ACHN (cell line): ENCODE measurements at regions not wholly inside any gene's neighbourhood (a gene's known extent, or its start where the extent isn't known, plus 50 kb on each side); places are given as distances from the start of the nearest gene placed in this dataset.

Experiments
- DNase-seq: peaks from one replicate; pipeline ENCODE4 v3.0.0-alpha.2; 2015
- in situ Hi-C: cut with HindIII; loops from 2 replicates; pipeline ENCODE4 v1.10.0; 2017; ENCODE audit warnings: low sequenced_read_pairs, low pct_ligation_motif_present, low pct_unique_long_range_greater_than_20kb

DNA sequence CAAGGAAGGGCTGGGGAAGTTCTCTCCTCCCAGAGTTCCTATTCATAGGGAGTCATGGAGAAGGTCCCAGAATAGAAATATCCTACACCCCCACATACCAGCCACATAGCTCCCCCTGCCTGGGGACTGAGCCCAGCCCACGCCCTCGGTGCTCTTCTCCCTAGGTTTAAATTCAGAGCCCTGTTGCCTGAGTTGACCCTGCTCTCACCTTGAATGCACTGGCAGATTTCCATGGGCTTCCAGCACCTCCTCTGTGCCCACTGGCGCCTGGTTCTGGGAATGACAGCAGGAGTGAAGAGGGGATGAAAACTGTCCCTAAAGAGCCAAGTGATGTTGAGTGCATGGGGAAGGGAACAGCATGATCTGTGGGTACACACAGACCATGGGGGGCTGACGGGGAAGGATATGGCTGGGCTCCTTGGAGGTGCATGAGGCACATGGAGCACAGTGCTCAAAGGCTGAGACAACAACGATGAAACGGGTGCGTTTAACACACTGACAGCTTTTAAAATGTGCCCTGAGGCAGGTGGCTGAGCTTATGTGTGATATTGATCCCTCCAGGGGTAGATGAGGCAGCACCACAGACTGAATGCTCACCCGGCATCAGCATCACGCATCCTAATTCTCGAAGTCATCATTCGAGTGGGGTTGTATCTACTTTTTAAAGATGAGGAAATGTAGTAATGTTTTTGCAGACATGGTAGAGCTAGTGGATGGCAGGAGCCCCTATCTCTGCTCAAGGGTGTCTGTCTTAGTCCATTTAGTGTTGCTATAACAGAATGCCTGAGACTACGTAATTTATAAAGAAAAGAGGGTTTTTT is 53.7 kb upstream of the IGFBP3 start:
- in situ Hi-C loops: no loop called here
- no peak for DNase-seq

DNA sequence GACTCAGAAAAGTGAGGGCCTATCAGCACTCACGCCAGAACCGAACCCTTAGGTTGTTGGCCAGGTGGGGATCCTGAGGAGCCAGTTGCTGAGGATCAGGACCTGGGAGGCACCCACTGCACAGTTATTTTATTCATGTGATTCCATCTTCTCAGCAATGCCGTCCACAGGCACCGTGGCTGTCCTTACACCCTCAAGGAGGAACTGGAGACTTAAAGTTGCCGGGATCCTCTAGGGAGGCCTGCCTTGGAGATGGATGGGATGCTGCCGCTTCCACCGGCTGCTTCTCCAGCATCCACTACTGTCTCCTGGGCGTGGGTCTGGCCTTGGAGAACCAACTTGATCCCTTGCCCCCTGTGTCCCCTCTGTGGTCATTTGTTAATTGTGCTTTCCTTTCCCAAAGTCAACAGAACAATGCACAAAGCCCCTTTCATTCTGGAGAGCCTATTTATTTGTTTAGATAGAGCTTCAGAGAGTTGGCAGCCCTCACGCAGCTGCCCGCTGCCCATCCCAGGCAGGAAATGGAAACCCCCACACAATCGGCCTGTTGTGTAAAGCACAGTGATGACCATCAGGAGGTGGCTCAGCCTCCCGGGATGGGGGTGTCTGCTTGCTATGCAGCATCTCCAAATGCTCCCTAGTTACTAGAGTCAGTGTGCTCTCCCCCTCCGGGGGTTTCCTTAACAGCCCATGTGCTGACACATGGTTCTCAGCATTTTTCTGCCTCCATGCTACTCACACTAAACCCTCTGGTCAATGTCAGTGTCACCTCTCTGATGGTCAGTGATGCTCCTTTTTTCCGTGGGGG is 52.9 kb upstream of the IGFBP3 start:
- DNase-seq: no peak
- in situ Hi-C loops: no loop called here

DNA sequence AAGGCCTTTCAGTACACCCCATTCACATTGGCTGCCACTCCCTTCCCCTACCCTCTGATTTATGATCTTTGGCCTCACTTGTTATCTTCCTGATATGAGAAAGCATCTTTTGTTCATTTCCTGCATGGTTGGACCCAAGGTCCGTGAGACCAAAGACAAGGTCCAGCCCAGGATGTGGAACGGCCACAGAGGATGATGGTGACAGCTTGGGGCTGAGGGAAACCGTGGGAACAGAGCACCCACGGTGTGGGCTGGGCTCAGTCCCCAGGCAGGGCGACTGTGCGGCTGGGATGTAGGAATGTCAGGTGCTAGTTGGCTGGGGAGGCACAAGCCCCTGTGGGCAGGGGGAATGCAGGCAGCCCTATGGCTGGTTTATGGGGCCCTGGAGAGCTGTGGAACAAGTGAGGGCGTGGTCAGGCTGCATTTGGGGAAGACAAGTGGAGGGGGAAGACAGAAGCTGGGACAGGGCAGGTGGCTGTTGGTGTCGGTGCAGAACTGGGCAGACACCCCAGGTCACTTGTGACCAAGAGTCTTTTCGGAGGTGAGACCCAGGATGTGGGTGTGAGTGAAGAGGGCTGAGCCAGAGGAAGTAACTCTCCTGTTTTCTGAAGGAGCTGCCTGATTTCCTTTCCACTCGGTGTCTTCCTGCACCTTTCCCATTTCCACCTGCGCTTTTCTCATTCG is 51.7 kb upstream of the IGFBP3 start:
- DNase-seq: no peak
- in situ Hi-C loops: no loop called here

DNA sequence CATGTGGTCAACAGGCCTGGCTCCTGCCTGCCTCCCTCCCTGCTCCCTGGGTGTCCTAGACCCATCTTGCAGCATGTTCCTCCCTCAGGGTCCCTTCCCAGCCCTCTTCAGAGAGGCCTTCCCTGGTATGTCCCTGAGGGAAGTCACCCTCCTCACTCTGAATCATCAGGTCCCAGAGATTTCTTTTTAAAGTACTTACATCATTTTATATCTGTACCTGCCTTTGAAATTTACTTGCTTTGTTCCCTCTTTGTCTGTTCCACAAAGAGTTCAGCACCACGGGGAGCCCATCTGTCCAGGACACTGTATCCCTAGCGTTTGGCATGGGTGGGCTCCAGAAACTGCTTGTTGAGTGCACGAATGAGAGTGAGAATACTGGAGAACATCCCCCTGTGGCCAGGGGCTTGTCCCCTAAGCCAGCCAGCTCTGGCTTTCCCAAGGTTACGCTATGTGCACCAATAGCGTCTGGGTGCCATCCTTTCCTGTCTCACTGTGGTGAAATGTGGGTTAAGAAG is 50.6 kb upstream of the IGFBP3 start:
- no peak for DNase-seq
- in situ Hi-C loops: no loop called here

DNA sequence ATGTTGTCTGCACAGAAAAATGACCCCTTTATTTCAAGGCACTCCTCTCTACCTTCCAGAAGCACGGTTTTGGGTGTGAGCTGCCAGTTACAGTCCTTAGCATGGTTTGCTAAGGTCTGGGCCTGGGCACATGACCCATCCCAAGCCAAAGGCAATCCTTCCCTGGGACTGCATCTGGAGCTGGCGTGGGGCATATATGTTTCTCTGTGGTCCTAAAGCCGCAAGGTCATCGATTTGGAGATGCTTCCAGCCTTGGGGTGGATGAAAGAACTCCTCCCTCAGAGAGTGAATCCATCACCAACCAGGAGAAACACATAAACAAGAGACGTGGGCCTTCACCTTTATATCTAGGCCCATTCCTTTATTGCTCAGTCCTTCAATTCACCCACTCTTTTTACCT is 50.1 kb upstream of the IGFBP3 start:
- DNase-seq: no peak
- in situ Hi-C loops: no loop called here
